SU-DHL-6 (cell line): ENCODE measurements at regions not wholly inside any gene's neighbourhood (a gene's known extent, or its start where the extent isn't known, plus 50 kb on each side); places are given as distances from the start of the nearest gene placed in this dataset.

Source experiments
- EZH2phosphoT487 ChIP-seq: fragments of 200-600 bp; sonication (generic), shearing (Covaris generic); conservative IDR thresholded peaks from 2 replicates; pipeline ENCODE4 v1.6.1; 2018; ENCODE audit warnings: mild to moderate bottlenecking, antibody characterized with exemption, low read length, moderate library complexity, mixed read lengths
- TF ChIP-seq, protein P1 (sequence below): fragments of 200-600 bp; sonication (generic); IDR thresholded peaks from one replicate; pipeline ENCODE4 v1.5.1; 2017; ENCODE audit warnings: antibody characterized with exemption, mild to moderate bottlenecking, low read length, moderate library complexity; ENCODE audit not compliant: insufficient read depth, poor library complexity, severe bottlenecking

DNA sequence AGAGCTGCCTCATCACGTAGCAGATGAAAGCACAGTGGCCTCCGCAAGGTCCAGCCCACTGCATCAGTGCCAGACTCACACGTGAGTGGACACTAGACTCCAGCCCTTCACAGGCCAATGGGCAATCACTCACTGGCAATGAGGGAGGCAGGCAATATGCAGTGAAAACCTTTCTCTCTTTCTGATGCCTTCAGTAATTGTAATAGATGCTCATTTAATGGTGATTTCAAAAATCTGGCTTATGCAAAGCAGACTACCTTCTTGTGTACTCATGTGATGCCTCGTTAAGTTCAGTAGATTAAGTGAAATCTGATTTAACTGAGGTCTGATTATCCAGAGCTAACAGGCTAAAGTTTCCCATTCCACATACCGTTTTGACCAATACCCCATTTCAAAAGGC is 546.9 kb downstream of the MIAT start:
- TF ChIP-seq, protein P1, sequence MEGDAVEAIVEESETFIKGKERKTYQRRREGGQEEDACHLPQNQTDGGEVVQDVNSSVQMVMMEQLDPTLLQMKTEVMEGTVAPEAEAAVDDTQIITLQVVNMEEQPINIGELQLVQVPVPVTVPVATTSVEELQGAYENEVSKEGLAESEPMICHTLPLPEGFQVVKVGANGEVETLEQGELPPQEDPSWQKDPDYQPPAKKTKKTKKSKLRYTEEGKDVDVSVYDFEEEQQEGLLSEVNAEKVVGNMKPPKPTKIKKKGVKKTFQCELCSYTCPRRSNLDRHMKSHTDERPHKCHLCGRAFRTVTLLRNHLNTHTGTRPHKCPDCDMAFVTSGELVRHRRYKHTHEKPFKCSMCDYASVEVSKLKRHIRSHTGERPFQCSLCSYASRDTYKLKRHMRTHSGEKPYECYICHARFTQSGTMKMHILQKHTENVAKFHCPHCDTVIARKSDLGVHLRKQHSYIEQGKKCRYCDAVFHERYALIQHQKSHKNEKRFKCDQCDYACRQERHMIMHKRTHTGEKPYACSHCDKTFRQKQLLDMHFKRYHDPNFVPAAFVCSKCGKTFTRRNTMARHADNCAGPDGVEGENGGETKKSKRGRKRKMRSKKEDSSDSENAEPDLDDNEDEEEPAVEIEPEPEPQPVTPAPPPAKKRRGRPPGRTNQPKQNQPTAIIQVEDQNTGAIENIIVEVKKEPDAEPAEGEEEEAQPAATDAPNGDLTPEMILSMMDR = no peak
- TF ChIP-seq EZH2phosphoT487 = no peak
